Neural crest cell (in vitro differentiated cells): ENCODE measurements at regions not wholly inside any gene's neighbourhood (a gene's known extent, or its start where the extent isn't known, plus 50 kb on each side); places are given as distances from the start of the nearest gene placed in this dataset.

Source experiments
- DNase-seq: peaks from one replicate; pipeline ENCODE4 v3.0.0; 2021; ENCODE audit warnings: low read depth, mixed read lengths, low spot score
- H3K27ac Mint-ChIP-seq: one replicate; pipeline ENCODE4 v1.8.0; 2021; ENCODE audit warnings: mild to moderate bottlenecking, mixed read lengths; ENCODE audit not compliant: unreplicated experiment
- H3K27me3 Mint-ChIP-seq: 2 replicates; pipeline ENCODE4 v1.8.0; 2021; ENCODE audit warnings: low read depth, mild to moderate bottlenecking, mixed read lengths
- H3K36me3 Mint-ChIP-seq: 2 replicates; pipeline ENCODE4 v1.8.0; 2021; ENCODE audit warnings: low read depth, mild to moderate bottlenecking, mixed read lengths
- H3K4me1 Mint-ChIP-seq: 2 replicates; pipeline ENCODE4 v1.8.0; 2021; ENCODE audit warnings: mixed read lengths
- H3K4me3 Mint-ChIP-seq: one replicate; pipeline ENCODE4 v1.8.0; 2021; ENCODE audit warnings: mild to moderate bottlenecking, mixed read lengths
- H3K9me3 Mint-ChIP-seq: 2 replicates; pipeline ENCODE4 v1.8.0; 2021; ENCODE audit warnings: mixed read lengths
- TF ChIP-seq, protein P1 (sequence below): fragments of 200-600 bp; sonication (generic); conservative IDR thresholded peaks from 2 replicates; pipeline ENCODE4 v1.5.0; 2021; ENCODE audit warnings: antibody characterized with exemption, mild to moderate bottlenecking

DNA sequence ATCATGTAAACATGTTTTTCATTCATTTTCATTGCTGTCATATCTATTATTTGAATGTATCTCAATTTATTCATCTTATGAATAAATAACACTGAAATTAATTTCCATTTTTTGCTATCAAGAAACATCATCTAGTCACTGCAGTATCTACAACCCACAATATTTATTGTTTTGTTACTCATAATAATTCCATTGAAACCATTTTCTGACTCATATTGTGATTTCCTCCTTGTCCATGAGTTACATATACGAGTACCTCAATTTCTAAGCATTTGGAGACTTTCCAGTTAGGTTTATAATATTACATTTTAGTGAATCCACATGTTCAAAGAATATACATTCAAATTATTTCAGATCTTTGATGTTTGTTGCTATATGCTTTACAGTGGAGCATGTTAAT, 1524.0 kb downstream of the SLITRK1 start:
- no peaks in the 10 kb centered on the region for H3K27me3 Mint-ChIP-seq
- no peak overlapping the region for H3K27ac Mint-ChIP-seq
- TF ChIP-seq, protein P1, sequence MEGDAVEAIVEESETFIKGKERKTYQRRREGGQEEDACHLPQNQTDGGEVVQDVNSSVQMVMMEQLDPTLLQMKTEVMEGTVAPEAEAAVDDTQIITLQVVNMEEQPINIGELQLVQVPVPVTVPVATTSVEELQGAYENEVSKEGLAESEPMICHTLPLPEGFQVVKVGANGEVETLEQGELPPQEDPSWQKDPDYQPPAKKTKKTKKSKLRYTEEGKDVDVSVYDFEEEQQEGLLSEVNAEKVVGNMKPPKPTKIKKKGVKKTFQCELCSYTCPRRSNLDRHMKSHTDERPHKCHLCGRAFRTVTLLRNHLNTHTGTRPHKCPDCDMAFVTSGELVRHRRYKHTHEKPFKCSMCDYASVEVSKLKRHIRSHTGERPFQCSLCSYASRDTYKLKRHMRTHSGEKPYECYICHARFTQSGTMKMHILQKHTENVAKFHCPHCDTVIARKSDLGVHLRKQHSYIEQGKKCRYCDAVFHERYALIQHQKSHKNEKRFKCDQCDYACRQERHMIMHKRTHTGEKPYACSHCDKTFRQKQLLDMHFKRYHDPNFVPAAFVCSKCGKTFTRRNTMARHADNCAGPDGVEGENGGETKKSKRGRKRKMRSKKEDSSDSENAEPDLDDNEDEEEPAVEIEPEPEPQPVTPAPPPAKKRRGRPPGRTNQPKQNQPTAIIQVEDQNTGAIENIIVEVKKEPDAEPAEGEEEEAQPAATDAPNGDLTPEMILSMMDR, result no peak
- no peaks in the 10 kb centered on the region for H3K4me1 Mint-ChIP-seq
- H3K36me3 Mint-ChIP-seq, result no peaks in the 10 kb centered on the region
- no peaks in the 10 kb centered on the region for H3K9me3 Mint-ChIP-seq
- DNase-seq, result no peak
- H3K4me3 Mint-ChIP-seq, result no peak overlapping the region

DNA sequence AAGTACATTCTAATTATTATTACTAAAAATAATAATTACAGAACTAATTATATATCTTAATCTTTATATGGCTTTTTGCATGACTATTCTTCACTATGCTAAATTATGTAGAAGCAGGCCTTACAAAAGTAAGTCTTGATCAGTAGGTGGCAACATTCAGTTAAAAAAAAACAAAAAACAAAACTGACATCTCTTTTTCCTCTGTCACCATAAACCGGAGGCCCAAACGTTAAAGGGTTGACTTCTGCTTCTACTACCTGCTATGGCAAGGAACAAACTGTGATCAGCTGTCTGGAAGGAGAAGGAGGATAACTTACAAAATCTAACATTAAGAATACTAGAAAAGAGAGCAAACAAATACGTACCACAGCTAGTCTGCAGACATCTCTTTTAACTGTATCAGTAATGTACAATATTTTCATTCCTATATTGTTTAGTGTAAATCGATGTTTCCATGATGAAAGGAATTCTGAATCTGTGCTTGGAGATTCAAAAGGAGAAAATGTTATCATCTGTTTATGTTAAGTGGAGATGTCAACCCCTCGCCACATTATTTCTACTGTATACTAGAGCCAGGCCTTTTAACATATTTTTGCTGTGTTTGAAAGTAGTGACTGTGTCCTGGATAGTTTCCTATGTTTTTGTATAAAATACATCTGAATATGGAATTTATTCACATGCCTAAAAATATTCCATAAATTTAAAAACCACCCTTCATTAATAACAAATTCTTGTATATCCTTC, 1525.4 kb downstream of the SLITRK1 start:
- H3K9me3 Mint-ChIP-seq, result no peaks in the 10 kb centered on the region
- no peaks in the 10 kb centered on the region for H3K36me3 Mint-ChIP-seq
- DNase-seq, result no peak
- H3K27ac Mint-ChIP-seq, result no peak overlapping the region
- no peaks in the 10 kb centered on the region for H3K4me1 Mint-ChIP-seq
- TF ChIP-seq, protein P1, result no peak
- H3K27me3 Mint-ChIP-seq, result no peaks in the 10 kb centered on the region
- no peak overlapping the region for H3K4me3 Mint-ChIP-seq

DNA sequence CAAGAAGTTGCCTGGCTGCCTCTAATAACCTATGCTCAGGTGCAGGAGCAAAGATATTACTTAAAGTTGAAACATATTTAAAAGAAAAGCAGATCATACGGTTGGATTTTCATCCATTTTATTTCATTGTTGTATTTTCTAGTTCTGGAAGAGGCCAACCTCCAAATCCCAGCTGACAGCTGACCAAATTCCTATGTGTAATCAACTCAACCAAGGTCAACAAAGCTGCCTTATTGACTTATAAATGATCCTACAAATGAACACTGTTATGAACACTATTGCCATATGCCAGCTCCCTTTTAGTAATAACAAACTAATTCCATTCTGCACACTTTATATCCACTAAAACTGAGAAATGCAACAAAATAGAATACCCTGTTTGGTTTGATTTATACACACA, 1537.4 kb downstream of the SLITRK1 start:
- H3K27ac Mint-ChIP-seq, result no peak overlapping the region
- TF ChIP-seq, protein P1, result no peak
- H3K9me3 Mint-ChIP-seq, result no peaks in the 10 kb centered on the region
- no peak for DNase-seq
- H3K36me3 Mint-ChIP-seq, result no peaks in the 10 kb centered on the region
- no peaks in the 10 kb centered on the region for H3K27me3 Mint-ChIP-seq
- no peak overlapping the region for H3K4me3 Mint-ChIP-seq
- no peaks in the 10 kb centered on the region for H3K4me1 Mint-ChIP-seq

DNA sequence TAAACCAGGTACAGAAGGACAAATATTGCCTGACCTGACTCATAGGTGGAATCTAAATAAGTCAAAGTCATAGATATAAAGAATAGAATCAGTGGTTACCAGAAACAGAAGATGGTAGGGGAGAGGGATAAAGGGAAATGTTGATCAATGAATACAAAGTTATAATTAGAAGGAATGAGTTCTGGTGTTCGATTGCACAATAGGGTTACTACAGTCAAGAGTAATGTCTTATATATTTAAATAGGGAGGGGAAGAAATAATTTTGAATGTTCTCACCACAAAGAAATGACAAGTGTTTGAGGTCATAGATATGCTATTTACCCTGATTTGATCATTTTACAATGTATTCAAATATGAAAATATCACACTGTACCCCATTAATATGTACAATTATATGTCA, 1541.2 kb downstream of the SLITRK1 start:
- Mint-ChIP-seq H3K27me3 (no peaks in the 10 kb centered on the region), H3K4me3 (no peak overlapping the region), H3K36me3 (no peaks in the 10 kb centered on the region)

DNA sequence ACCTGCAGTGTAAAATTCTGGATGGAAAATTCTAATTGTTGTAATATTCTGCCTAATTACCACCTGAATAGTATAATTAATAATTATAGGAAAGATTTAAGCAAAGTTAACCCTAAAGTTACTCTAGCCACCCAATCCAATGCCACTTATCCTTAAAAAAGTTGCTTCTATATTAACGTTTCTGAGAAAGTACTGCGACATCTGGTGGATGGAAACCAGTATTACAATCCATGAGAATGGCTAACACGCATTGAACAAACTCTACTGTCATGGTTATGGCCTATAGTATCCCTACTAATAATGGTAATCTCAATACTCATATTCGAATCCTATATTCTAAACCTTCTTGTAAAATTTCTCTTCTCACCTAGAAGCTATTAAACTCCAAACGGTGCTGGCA, 1551.8 kb downstream of the SLITRK1 start:
- Mint-ChIP-seq H3K36me3 (no peaks in the 10 kb centered on the region), H3K27ac (no peak overlapping the region), H3K4me1 (no peaks in the 10 kb centered on the region), H3K9me3 (peaks cover 9% of the 10 kb centered on the region), H3K4me3 (no peak overlapping the region), H3K27me3 (no peaks in the 10 kb centered on the region)
- no peak for DNase-seq
- TF ChIP-seq, protein P1, result peak; percentile 68

More for the DNA sequence above, 1541.2 kb downstream of the SLITRK1 start:
- TF ChIP-seq, protein P1, result no peak
- DNase-seq, result no peak
- Mint-ChIP-seq H3K4me1 (no peaks in the 10 kb centered on the region), H3K9me3 (no peaks in the 10 kb centered on the region), H3K27ac (no peak overlapping the region)
